NCI-H524 (cell line): ENCODE measurements at regions not wholly inside any gene's neighbourhood (a gene's known extent, or its start where the extent isn't known, plus 50 kb on each side); places are given as distances from the start of the nearest gene placed in this dataset.
A peak's percentile ranks its signal among the peaks of the same experiment; 100 is the strongest.
"Not testable (repeated sequence)": the region's sequence is repeated elsewhere in the genome, so short reads cannot be mapped to it uniquely, and the experiment has no call there.

Experiments used
- DNase-seq, 2 experiments: peaks; one replicate each; lab custom pipeline; 2025; lab: John Stamatoyannopoulos, UW

DNA sequence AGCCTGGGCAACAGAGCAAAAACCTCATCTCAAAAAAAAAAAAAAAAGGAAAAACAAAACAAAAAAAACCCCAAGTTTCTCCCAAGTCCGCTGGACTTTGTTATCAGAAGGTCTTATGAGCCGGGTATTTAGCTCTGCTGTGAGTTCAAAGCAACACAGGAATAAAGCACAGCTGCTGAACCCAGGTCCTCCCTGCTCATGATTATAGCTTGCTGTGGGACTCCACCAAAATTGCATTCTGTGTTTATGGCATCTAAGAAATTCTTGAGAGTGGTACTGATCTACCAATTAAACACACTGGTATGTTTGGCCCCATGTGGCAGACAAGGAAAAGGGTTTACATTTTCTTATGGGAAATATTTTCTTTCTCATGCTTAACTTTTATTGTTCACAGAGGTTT is 93.6 kb upstream of the NEDD9 start:
- DNase-seq, result no peak

DNA sequence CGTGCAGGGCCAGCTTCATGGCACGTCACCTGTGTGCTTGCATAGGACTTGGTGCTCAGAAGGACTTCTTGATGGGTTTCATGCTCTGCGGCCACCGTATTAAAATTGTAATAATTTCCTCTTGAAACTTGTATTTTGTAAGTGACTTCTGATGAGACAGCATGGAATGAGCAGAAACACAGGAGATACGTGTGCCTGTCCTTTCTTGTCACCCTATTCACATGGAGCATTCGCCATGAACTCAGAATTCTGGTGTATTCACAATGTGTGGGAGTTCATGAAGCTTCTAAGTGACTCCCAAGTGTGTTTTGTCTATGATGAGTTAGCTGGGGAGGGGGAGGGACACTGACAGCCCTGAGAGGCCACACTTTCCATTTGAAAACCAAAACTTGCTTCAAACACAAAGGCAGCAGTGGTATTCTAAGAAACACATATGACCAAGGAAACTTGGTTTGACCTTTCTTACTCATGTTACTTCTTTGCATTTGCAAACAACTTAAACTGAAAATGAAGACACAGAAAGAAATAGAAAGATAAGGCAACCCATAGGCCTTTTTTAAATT is 92.1 kb upstream of the NEDD9 start:
- no peak for DNase-seq

DNA sequence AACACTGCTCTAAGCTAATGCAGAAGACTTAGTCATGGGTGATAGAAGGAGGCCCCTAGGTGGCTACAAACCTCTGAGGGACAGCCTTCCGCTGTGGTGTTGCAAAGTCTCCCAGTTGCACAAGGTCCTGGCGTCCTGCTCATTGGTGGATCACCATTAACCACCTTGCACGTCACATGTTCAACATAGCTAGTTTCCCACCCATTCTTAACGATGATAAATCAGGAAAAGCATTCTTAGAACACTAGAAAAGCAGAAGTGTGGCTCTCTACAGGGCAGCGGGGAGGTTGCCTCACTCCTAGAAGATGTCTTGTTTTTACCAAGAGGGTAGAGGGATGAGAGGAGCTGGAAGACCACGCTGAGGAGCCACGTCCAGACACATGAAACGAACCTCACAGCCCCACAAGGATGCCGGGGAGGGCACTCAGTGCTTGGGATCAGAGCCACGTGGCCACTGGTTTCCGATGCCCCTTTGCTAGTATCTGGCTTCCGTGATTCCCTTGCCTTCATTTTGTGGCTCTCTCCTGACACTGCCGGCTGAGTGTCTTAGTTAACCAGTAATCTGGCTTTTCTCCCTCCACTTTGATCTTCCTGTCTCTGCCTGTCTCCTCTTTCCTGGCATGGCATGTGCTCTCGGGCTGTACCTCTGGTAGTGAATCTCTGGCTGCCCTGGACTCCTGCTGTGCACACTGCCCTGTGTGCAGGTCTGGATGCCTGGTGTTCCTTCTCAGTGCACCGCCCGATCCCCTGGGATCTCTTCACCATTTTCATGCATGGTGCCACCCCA is 91.4 kb upstream of the NEDD9 start:
- no peak for DNase-seq

DNA sequence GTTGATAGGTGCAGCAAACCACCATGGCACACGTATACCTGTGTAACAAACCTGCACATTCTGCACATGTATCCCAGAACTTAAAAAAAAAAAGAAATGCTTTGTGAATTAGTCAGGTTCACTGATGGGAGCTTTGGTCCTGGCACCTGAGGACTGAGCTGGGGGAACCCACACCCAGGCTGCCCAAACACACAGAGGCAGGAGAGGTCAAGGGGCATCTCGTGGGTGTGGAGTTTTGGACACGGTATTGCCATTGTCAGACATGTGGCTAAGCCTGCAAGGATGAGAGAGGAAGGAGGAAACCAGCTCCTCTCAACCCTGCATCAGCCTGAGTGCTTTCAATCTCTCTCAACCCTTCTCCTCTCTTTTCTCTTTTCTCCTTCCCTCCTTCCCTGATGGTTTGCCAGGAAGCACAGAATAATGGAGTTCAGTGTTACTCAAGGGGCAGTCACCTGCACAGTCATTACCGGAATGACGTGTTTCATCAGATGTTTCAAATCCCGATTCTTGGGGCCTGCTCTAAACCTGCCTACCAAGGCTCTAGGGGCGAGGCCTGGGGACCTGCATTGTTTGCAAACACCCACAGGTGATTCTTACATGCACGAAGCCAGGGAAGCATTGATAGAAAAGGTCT is 89.9 kb upstream of the NEDD9 start:
- no peak for DNase-seq

GRCh38 chr6:11320914-11321597 is 88.6 kb upstream of the NEDD9 start:
- no peak for DNase-seq

GRCh38 chr6:11318835-11319813 is 86.7 kb upstream of the NEDD9 start:
- no peak for DNase-seq

DNA sequence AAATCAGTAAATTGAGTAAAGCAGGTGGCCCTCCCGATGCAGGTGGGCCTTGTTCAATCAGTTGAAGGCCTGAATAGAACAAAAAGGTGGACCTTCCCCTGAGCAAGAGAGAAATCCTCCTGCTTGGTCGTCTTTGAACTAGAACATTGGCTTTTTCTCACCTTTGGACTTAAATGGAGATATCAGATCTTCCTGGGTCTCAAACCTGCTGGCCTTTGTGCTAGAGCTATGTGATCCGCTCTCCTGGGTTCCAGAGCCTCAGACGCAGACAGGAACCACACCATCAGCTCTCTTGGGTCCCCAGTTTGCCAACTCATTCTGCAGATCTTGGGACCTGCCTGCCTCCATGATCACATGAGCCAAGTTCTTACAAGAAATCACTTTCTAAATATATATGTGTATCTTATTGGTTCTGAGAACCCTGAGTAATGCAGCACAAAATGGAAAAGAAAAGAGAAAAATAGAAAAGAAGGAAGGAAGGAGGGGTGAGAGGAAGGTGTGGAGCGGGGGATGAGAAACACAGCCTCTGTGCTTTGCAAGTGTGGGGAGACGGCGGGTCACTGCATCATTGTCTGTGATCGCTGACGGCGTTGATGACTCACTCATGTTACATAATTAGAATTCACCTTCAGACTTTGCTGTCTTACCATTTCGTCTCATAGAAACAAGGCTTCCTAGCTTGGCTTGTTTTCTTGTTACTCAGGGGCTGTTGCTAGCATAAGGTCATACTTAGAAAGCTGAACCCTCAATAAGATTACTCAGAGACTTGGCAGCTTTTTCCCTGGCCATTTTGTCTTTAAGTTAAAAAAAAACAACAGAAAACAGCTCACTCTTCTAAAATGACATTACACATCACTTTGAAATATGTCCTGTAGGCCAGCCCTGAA is 85.7 kb upstream of the NEDD9 start:
- DNase-seq, result no peak

GRCh38 chr6:11315743-11316437 is 83.4 kb upstream of the NEDD9 start:
- DNase-seq, result no peak

DNA sequence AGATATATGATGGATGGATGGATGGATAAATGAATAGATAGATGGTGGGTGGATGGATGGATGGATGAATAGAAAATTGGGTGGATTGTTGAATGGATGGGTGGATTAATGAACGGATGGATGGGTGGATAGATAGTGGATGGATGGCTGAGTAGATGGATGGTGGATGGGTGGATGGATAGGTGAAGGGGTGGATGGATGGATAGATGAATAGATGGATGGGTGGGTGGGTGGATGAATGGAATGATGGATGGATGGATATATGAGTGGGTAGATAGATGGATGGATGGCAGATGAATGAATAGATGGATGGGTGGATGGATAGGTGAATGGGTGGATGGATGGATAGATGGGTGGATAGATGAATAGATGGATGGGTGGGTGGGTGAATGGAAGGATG is 80.7 kb upstream of the NEDD9 start:
- DNase-seq, result no peak

GRCh38 chr6:11311970-11312369 is 79.5 kb upstream of the NEDD9 start:
- no peak for DNase-seq

DNA sequence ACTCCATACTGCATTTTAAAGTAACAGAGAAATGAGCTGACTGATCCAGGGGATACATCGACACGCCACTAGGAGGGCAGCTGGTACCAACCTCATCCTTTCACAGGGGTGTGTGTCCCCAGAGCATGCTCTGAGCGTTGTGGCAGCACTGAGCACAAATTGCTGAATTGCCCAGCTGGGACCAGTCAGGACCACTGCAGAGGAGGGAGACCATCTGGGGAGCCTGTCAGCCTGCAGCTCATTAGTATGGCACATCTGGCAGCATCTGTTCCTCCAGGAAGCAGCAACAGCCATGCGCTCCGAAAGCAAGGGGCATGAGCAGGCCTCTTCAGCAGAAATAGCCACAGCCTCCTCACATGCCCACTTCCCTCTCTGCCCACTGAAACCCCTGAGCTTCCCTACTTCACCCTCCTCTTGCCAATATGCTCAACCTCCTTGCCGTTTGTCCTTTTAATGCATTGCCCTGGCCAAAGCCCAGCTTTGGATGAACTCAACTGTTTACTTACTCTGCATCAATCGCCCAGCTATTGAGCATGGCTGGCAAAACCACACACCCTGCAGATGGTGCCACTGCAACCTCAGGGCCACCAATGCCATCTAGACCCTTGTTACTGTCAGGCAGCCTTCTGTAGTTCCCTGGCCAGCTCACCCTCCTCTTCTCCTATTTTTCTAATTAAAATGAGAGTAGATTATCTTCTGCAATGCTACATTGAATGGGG is 77.6 kb upstream of the NEDD9 start:
- DNase-seq, result peak; percentile 65 to 86

- DNase-seq, result no peak
Observed at GRCh38 chr6:11307226-11307625, 74.8 kb upstream of the NEDD9 start.

- DNase-seq, result no peak
Observed at GRCh38 chr6:11304946-11305345, 72.5 kb upstream of the NEDD9 start.

DNA sequence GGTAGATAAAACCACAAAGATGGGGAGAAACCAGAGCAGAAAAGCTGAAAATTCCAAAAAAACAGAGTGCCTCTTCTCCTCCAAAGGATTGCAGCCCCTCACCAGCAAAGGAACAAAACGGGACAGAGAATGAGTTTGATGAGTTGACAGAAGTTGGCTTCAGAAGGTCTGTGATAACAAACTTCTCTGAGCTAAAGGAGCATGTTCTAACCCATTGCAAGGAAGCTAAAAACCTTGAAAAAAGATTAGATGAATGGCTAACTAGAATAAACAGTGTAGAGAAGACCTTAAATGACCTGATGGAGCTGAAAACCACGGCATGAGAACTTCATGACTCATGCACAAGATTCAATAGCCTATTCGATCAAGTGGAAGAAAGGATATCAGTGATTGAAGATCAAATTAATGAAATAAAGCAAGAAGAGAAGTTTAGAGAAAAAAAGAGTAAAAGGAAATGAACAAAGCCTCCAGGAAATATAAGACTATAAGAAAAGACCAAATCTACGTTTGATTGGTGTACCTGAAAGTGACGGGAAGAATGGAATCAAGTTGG is 67.5 kb upstream of the NEDD9 start:
- DNase-seq, result not testable (repeated sequence)

DNA sequence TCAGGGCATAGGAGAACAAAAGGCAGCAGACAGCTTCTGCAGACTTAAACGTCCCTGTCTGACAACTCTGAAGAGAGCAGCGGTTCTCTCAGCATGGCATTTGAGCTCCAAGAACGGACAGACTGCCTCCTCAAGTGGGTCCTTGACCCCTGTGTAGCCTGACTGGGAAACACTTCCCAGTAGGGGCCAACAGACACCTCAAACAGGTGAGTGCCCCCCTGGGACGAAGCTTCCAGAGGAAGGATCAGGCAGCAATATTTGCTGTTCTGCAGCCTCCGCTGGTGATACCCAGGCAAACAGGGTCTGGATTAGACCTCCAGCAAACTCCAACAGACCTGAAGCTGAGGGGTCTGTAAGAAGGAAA is 66.9 kb upstream of the NEDD9 start:
- not testable (repeated sequence) for DNase-seq

DNA sequence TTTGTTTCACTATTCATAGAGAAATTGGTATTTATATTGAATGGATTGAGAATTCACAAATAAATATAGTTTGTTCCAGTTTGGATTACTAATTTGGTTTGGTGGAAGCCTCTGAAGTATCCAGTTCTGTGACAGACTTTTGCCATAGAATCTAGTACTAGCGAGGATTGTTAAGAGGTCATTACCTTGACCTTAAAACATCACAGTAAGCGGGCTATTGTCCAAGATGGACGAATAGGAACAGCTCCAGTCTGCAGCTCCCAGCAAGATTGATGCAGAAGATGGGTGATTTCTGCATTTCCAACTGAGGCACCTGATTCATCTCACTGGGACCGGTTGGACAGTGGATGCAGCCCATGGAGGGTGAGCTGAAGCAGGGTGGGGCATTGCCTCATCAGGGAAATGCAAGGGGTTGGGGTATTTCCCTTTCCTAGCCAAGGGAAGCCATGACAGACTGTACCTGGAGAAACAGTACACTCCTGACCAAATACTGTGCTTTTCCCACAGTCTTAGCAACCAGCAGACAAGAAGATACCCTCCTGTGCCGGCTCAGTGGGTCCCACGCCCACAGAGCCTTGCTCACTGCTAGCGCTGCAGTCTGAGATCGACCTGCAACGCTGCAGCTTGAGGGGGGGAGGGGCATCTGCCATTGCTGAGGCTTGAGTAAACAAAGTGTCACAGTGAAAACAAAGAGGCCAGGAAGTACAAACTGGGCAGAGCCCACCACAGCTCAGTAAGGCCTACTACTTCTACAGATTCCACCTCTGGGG is 66.4 kb upstream of the NEDD9 start:
- DNase-seq, result no peak

GRCh38 chr6:11297376-11297729 is 64.9 kb upstream of the NEDD9 start:
- DNase-seq, result no peak
